HG02678 (cell line): ENCODE measurements at regions not wholly inside any gene's neighbourhood (a gene's known extent, or its start where the extent isn't known, plus 50 kb on each side); places are given as distances from the start of the nearest gene placed in this dataset.

Source experiments
- ATAC-seq: cut with Tn5 transposase; IDR thresholded peaks from one replicate; pipeline ENCODE4 v1.9.1; 2021; ENCODE audit warnings: mild to moderate bottlenecking, moderate library complexity; ENCODE audit not compliant: unreplicated experiment

DNA sequence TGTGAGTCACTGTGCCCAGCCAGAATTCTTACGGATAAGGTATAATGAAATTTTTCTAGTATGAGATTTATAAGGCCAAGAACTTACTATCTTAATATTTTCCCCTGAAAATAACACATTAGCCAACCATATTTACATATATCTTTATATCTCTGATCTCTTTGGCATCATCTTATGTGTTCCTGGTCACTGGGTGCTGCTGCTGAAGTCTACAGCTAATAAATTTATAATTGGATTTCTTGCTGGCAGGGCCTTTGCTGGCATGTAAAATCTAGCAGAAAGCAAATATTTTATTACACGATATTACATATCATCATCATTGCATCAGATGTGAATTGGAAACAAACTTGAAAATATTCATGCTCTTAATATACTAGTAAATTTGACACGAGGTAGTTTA lies 590.7 kb downstream of the ANXA1 start:
- ATAC-seq: no peak

DNA sequence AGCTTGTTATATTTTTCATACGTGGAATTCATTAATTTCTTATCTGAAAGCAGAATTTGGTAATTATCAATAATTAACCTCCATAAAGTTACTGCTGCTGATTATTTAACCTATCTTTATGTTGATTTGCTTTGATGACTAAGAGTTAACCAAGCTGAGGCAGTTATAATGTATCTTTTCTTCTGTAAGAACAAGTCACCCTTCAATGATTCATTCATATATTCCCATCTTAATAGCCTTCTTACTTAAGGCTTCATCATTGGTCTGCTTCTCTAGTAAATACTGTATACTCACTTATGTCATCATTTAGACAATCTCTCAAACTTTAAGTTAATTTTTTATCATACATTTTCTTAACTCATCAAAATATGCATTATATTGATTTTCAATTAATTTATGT lies 592.2 kb downstream of the ANXA1 start:
- ATAC-seq: no peak

DNA sequence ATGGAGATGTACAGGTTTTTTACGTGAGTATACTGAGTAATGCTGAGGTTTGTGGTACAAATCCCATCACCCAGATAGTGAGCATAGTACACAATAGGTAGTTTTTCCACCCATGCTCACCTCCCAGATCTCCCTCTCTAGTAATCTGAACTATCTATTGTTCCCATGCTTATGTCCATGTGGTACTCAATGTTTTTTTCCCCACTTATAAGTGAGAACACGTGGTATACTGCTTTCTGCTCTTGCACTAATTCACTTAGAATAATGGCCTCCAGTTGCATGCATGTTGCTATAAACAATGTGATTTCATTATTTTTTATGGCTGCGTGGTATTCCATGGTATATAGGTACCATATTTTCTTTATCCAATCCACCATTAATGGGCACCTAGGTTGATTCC lies 593.9 kb downstream of the ANXA1 start:
- ATAC-seq: no peak

DNA sequence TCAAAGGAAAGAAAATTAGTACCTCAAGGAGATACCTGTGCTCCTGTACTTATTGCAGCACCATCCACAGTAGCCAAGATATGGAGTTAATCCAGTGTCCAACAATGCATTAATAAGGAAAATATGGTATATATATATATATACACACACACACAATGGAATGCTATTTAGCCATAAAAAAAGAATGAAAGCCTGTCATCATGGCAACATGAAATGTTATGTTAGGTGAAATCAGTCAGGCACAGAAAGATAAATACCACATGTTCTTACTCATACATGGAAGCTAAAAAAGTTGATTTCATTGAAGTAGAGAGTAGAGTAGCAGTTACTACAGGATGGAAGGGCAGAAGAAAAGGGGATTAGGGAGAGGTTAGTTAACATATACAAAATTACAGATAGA lies 601.5 kb downstream of the ANXA1 start:
- ATAC-seq: no peak

DNA sequence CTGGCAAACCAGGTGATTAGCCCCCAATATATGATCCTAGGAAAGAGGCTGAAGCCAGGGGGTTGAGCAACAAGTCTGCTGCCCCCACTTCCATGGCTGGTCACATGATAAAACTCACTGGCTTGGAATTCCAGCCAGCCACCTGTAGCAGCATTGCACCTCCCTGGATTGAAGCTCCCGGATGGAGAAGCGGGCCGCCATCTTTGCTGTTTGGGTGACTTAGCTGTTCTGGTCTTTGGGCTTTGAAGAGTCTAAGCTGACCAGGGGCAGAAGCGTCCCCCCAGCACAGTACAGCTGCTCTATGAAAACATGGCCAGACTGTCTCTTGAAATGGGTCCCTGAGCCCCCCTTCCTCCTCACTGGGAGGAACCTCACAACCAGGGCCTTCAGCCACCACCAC lies 610.2 kb downstream of the ANXA1 start:
- ATAC-seq: no peak

DNA sequence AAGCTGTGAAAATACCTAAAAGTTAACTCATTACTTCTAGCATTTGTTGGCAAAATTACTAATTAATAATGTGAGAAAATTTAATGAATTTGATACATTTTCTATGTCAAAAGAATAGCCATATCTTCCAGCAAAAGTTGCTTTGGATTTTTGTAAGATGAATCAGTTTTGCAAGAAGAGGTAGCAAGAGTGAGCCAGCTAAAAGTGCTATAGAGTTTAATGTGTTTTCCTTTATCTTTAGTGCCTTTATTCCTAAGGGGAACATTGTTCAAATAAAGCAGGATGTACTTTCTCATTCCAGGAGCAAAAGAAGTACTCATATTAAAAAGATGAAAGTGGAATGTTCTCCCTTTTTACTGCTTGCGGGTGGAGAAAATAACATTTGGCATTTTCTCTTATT lies 622.2 kb downstream of the ANXA1 start:
- ATAC-seq: no peak

DNA sequence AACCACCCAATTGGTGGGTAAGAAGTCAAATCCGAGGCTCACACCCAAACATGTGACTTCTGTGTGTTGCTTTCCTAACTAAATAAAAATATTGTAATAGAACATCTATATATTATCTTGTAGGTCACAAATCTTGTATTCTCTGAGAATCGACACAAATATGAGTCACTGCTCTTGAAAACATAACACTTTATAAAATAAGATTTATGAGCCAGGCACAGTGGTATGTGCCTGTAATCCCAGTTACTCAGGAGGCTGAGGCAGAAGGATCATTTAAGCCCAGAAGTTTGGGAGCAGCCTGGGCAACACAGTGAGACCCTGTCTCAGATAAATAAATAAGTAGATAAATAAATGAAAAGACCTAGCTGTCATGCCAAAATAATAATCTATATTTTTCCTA lies 624.1 kb downstream of the ANXA1 start:
- no peak for ATAC-seq

DNA sequence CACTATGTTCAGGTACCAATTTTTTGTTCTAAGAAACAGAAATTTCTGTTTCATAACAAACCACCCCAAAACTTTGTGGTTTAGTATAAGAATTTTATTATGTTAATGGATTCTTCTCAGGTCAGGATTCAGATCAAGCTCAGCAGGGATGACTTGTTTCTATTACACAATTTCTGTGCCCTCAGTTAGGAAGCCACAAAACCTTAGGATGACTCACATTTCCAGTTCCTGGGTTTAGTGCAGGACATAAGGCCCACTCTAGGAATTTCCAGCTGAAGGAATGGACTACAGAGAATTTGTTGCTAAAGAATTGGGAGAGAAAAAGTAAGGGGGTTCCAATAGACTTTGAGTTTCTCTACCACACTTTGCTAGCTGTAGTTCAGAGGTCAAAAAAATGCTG lies 629.3 kb downstream of the ANXA1 start:
- ATAC-seq: no peak

DNA sequence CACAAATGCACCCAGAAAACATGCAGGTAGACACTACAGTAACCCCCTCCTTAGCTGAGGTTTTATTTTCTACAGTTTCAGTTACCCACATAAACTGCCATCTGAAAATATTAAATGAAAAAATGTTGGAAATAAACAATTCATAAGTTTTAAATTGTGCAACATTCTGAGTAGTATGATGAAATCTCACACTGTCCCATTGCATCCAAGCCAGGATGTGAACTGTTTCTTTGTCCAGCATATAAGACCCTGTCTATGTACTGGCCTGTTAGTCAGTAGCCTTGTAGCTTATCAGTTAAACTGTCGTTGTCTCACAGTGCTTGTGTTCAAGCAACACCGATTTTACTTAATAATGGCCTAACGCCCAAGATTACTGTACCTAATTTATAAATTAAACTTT lies 630.5 kb downstream of the ANXA1 start:
- ATAC-seq: no peak

DNA sequence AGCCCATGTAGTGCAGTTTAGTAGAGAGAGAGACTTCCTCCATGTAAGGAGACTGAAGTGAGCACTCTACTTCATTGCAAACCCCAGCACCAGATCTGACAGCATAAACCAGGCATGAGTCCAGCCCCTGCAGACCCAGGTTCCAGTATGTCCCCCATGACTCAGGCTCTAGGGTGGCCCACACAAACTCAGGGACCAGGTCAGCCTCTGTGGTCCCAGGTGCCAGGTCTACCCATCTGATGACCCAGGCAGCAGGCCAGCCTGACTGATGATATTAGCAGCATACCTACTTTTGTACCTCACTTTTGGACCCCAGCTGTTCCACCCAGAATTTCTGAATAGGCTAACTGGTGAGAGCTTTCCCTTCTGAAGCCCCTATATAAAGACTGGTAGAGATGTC lies 647.8 kb downstream of the ANXA1 start:
- ATAC-seq: no peak

DNA sequence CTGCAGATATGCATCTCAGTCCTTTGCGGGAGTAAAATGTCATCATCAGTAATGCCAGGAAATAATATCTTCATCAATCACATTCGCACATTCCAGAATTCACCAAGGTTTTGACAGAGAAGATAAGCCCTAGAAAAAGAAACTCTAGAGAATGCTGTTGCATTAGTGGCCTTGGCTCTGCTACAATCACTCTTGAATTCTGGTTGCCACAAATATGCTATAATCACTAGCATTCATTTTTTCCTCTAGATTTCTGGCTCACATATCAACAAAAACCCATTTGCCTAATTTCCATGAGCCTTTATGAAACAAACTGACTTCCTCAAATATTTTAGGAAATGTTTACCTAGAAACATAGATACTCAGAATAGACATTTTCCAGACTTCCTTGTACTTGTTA lies 653.4 kb downstream of the ANXA1 start:
- ATAC-seq: no peak

DNA sequence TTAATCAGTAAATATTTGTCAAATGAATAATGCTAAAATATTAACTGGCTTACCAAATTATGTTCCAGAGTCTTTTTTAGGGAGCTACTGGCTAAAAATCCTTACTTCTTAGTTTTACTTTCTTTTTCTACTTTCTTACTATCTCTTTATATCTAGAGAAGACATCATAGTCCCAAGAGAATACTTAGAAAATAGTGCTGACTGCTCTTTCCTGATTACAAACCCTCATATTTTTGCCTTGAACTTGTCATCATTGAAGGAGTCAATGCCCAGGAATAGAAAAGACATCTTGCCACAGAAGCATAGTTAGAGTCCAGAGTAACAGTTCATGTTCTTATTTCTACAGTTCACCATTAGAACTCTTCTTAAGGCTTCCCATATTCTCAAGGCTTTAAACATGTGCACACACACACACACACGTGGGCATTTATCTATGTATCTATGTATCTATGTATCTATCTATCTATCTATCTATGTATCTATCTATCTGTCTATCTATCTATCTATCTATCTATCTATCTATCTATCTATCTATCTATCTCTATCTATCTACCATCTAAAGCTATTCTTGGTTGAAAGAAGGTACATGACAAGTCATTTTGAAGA lies 654.3 kb downstream of the ANXA1 start:
- ATAC-seq: no peak

DNA sequence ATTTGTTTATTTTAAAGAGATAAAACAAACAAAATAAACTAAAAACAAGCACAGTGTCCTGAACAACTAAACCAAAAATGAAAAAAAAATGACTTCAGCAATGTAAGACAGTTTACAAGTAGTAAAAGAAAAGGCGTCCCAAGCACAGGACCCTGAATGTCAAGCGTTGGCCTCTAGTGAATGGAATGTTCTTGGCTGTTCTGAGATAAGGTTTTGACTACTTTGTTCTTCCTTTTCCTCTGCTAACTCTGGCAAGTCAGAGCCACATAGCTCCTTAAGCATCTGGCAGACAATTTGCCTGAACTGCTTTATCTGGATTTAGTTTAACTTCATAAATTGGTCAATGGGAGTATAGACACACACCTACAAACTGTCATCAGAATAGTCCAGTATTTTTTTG lies 655.2 kb downstream of the ANXA1 start:
- no peak for ATAC-seq

DNA sequence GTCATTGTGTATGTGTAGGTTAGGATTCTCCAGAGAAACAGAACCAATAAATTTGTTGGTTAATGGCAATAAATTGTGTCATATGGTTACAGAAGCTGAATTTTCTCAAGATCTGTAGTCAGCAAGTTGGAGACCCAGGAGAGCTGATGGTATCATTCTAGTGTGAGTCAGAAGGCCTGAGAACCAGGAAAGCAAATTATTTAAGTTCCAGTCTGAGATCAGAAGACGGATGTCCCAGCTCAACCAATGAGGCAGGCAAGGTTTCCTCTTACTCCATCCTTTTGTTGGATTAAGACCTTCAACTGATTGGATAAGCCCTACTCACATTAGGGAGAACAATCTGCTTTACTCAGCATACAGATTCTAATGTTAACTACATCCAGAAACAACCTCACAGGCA lies 656.3 kb downstream of the ANXA1 start:
- no peak for ATAC-seq

DNA sequence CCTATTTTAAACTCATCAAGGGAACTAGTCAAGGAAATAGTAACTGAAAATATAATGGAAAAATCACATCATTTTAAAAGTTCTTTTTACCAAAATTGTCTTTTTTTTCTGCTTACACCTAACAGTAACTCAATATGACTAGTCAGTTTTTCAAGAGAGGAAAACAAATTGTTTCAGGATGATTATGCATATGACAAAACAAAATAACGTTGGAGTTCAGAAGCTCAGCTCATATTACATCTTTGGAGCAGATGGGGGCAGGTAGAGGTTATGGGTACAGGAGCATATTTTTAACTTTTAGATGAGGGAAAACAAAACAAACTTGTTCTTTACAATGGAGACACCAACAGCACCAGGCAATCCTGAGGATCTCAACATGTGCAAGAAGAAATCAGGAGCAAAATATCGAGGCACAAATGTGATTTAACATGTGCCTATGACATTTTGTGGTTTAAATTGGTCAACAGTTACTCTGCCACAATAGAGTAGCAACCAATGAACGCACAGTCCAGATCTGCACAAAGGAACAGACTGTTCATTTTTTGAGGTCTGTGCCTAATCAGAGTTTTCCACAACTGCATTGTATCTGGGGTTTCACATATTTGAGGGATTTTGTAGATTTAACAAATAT lies 659.0 kb downstream of the ANXA1 start:
- no peak for ATAC-seq

DNA sequence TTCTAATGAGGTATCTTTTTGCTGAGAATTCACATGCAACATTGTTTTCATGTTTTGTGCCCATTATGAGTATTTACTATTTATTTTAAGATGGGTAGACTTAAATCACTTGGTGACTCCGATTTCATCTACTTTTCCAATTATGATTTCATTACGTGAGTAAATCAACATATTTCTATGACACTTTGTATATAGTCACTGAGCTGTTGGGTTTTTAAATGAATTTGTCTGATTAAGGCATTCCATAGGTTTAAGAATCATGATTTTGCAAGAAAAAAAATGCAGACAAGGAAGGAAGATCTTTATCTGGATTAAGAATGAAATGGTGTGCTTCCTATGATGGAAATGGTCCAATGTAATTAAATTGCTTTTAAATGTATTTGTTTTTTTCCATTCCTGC lies 661.9 kb downstream of the ANXA1 start:
- no peak for ATAC-seq

DNA sequence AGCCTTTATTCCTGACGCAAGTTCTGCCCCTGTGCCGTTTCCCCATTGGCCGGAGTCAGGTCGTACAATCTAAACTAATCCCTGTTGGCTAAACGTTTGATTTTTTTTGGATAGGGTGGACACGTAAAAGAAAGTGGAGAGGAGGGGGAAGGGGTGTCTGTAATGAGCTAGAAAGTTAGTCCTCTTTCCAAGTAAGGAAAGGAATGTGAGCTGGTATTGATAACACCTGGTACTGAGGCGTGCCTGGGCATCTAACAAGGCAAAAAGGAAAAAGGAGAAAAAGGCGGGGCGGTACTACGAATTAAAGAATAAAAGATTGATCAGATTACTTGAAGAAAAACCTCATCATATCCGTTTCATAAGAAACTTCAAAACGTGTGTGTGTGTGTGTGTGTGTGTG lies 665.2 kb downstream of the ANXA1 start:
- no peak for ATAC-seq

DNA sequence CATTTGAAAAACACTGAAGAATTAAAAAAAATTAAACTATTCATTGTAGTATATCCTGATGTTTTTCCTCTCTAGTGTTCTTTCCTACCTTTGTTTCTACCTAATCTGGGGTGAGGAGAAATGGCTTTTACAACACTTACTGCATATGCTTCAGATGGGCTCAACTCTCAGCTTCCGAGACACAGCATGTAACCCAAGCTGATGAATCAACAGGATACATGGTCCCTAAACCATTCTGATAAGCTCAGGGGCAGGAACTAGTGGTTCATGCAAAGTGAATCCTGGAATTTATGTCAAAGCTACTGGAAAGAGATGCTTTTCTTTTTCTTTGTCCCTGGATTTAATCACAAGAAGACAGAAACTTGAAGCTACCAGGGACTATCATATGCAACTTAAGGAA lies 672.5 kb upstream of the RORB start:
- no peak for ATAC-seq

DNA sequence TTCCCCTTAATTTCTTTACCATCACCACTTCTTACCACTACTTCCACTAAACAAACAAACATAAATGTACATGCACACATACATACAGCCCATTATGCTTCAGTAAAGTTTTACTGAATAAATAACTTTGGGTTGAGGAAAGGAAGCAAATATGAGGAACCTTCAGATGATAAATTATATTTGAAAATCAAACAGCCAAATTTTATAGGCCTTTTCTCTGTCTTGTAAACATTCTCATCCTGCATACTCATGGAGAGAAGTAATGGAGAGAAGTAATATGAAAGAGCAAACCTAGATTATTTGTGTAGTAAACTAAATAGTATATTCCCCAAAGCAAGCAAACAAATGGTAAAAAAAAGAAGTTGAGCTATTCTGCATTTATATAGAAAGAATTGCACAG lies 658.3 kb upstream of the RORB start:
- ATAC-seq: no peak

DNA sequence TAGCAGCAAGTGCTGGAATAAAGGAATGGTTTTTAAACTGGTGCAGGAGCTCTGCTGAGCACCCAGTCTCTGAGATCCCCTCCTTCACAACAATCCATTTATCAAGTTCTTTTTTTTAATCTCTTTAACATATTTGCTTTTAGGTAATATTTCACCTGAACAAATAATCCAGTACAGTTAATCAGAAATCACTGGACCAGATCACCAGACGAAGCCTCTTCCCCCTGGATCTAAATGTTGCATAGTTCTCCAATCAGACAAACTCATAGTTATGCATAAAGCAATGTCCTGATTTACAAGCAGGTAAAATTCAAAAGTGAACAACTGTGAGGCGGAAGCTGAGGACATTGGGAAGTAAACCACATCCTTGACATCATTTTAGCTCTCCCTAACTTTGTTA lies 657.7 kb upstream of the RORB start:
- ATAC-seq: no peak

DNA sequence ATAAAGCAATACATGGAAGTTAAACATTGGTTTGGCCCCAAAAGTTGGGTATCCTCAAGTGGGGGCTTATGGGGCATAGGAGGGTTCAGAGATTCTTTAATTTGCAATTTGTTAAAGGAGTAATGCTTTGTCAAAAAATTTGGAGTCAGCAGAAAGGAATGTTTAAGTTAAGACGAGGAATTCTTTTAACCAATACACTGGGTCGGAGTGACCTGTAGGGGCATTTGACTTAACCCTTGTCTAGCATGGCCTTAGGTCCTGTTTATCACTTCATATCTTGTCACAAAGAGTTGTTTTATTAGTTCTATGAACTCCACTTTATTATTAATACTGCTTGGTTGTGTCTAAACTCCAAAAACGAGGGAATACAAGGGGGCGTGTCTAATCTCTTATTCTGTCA lies 656.1 kb upstream of the RORB start:
- ATAC-seq: no peak

DNA sequence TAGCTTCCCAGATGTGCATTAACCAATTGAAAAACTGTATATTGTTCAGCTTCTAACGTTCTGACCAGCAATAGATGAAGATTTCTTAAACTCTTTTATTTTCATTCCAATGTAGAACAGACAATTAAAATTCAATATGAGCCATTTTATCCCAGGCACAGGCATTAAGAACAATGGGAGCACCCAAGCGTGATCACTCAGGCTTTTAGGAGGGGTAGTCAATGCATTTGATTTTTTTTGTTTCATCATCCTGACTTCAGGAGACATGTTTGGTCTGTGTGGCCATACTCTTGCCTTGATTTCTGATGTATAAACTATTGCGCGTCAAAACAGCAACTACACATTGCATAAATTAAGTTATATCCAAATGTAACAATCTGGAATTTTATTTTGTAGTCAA lies 653.0 kb upstream of the RORB start:
- no peak for ATAC-seq

DNA sequence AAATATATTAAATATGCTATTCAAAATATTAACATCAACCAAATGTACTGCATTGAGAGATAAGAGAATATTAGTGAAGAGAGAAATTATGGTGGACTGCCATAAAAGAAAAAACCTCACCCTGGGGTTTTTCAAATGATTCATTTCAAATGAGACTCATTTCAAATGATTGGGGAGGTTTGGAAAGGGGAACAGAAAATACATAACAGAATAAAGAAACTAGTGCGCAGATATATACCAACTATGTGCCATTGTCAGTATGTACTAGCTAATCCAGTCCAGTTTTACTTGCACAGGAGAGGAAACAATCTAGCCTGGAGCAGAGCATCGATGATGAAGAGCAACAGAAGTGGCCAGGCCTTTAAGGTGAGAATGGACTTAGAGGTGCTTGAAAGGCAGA lies 651.6 kb upstream of the RORB start:
- peak; percentile 61 for ATAC-seq
